ENCODE measurements at regions not wholly inside any gene's neighbourhood (a gene's known extent, or its start where the extent isn't known, plus 50 kb on each side); places are given as distances from the start of the nearest gene placed in this dataset.

DNA sequence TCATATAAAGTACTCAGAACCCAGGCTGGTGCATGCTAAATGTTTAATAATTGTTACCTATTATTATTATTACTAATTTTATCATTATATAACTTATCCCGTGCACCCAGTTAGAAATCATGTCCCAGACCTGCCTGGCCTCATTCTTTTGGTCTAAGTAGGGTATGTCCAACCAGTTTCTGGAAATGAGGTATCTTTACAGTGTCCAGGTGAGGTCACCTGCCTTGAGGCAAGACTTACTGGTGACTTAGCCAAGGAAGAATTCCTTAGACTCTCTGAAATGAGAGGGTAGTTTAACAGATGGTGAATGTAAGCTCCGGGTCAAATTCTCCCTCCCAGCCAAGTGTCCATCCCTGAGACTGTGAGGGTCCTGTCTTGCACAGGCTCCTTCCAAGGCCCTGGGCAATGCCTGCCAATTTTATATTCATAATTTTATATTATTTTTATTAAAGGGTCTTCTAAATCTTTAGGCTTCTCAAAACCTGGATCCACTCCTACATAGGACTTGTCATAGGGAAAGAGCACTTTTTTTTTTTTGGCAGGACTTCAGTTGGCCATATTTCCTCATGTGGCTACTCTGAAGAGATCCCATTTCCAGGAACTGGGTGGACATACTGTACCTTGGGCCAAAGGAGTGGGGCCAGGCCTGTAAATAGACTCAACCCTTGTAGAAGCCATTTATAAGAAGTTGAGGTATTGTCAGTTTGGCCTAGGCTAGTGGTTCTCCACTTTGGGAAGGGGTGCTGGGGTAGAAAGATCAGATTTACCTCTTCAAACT is 96.7 kb upstream of the KCNA3 start:
- H3K4me3 ChIP-seq (replicated peaks; ENCODE audit: insufficient read depth, low read length), result no peak overlapping the region
- DNase-seq (ENCODE audit: low read depth in 1 of 2, low spot score in 1 of 2), result no peak
- no peak overlapping the region for H3K27ac ChIP-seq (replicated peaks)
- H3K27me3 ChIP-seq (ENCODE audit: insufficient read depth, poor library complexity, severe bottlenecking), result peaks cover 2% of the 10 kb centered on the region
- no peak for TF ChIP-seq SPI1 (IDR thresholded peaks at IDR 0.05; ENCODE audit: borderline replicate concordance, low read depth)
- TF ChIP-seq, protein P1, sequence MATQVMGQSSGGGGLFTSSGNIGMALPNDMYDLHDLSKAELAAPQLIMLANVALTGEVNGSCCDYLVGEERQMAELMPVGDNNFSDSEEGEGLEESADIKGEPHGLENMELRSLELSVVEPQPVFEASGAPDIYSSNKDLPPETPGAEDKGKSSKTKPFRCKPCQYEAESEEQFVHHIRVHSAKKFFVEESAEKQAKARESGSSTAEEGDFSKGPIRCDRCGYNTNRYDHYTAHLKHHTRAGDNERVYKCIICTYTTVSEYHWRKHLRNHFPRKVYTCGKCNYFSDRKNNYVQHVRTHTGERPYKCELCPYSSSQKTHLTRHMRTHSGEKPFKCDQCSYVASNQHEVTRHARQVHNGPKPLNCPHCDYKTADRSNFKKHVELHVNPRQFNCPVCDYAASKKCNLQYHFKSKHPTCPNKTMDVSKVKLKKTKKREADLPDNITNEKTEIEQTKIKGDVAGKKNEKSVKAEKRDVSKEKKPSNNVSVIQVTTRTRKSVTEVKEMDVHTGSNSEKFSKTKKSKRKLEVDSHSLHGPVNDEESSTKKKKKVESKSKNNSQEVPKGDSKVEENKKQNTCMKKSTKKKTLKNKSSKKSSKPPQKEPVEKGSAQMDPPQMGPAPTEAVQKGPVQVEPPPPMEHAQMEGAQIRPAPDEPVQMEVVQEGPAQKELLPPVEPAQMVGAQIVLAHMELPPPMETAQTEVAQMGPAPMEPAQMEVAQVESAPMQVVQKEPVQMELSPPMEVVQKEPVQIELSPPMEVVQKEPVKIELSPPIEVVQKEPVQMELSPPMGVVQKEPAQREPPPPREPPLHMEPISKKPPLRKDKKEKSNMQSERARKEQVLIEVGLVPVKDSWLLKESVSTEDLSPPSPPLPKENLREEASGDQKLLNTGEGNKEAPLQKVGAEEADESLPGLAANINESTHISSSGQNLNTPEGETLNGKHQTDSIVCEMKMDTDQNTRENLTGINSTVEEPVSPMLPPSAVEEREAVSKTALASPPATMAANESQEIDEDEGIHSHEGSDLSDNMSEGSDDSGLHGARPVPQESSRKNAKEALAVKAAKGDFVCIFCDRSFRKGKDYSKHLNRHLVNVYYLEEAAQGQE (IDR thresholded peaks at IDR 0.05; ENCODE audit: insufficient replicate concordance, low read depth), result no peak
- no peak for TF ChIP-seq GABPA (IDR thresholded peaks at IDR 0.05; ENCODE audit: low read depth)
- TF ChIP-seq, protein P2, sequence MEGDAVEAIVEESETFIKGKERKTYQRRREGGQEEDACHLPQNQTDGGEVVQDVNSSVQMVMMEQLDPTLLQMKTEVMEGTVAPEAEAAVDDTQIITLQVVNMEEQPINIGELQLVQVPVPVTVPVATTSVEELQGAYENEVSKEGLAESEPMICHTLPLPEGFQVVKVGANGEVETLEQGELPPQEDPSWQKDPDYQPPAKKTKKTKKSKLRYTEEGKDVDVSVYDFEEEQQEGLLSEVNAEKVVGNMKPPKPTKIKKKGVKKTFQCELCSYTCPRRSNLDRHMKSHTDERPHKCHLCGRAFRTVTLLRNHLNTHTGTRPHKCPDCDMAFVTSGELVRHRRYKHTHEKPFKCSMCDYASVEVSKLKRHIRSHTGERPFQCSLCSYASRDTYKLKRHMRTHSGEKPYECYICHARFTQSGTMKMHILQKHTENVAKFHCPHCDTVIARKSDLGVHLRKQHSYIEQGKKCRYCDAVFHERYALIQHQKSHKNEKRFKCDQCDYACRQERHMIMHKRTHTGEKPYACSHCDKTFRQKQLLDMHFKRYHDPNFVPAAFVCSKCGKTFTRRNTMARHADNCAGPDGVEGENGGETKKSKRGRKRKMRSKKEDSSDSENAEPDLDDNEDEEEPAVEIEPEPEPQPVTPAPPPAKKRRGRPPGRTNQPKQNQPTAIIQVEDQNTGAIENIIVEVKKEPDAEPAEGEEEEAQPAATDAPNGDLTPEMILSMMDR (IDR thresholded peaks at IDR 0.05; ENCODE audit: insufficient read depth, low read length), result no peak
- TF ChIP-seq POLR2AphosphoS5 (IDR thresholded peaks at IDR 0.05; ENCODE audit: low read depth), result no peak

DNA sequence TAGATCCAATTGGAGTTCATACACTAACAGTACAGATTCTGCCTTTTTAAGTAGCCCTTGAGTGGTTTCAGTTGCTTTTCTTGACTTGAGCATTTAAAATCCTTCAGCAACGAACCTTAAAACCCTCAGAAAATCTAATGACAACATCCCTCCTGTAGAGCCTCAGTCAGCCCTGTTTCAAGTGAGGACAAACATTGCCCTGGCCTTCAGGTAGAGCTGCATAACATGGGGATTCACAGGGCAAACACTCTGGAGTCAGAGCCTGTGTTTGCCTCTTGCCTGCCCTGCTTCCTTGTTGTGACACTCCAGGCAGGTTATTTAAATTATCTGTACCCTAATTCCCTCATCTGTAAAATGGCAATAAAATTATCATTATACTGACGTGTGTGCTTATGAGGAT is 96.1 kb upstream of the KCNA3 start:
- Histone ChIP-seq H3K27me3 (ENCODE audit: insufficient read depth, poor library complexity, severe bottlenecking) (peaks cover 2% of the 10 kb centered on the region), H3K4me3 (replicated peaks; ENCODE audit: insufficient read depth, low read length) (no peak overlapping the region), H3K27ac (replicated peaks) (no peak overlapping the region)
- TF ChIP-seq, protein P1 (IDR thresholded peaks at IDR 0.05; ENCODE audit: insufficient replicate concordance, low read depth), result no peak
- no peak for TF ChIP-seq SPI1 (IDR thresholded peaks at IDR 0.05; ENCODE audit: borderline replicate concordance, low read depth)
- TF ChIP-seq, protein P2 (IDR thresholded peaks at IDR 0.05; ENCODE audit: insufficient read depth, low read length), result no peak
- no peak for TF ChIP-seq POLR2AphosphoS5 (IDR thresholded peaks at IDR 0.05; ENCODE audit: low read depth)
- TF ChIP-seq GABPA (IDR thresholded peaks at IDR 0.05; ENCODE audit: low read depth), result no peak
- no peak for DNase-seq (ENCODE audit: low read depth in 1 of 2, low spot score in 1 of 2)

DNA sequence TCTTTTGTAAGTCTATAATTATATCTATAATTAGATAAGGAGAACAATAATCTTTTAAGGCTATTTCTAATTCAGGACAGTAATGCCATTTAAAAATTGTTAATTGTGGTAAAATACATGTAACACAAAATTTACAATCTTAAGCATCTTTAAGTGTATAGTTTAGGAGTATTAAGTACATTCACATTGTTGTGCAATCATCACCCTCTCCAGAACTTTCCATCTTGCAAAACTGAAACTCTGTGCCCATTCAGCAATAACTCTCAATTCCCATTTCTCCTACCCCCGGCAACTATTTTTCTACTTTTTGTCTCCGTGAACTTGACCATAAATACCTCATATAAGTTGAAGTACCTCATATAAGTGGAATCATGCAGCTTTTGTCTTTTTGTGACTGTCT is 93.9 kb upstream of the KCNA3 start:
- Histone ChIP-seq H3K4me3 (replicated peaks; ENCODE audit: insufficient read depth, low read length) (no peak overlapping the region), H3K27me3 (ENCODE audit: insufficient read depth, poor library complexity, severe bottlenecking) (peaks cover 2% of the 10 kb centered on the region), H3K27ac (replicated peaks) (no peak overlapping the region)
- no peak for DNase-seq (ENCODE audit: low read depth in 1 of 2, low spot score in 1 of 2)
- TF ChIP-seq GABPA (IDR thresholded peaks at IDR 0.05; ENCODE audit: low read depth) (no peak), POLR2AphosphoS5 (IDR thresholded peaks at IDR 0.05; ENCODE audit: low read depth) (no peak), SPI1 (IDR thresholded peaks at IDR 0.05; ENCODE audit: borderline replicate concordance, low read depth) (no peak)
- TF ChIP-seq, protein P2 (IDR thresholded peaks at IDR 0.05; ENCODE audit: insufficient read depth, low read length), result no peak
- TF ChIP-seq, protein P1 (IDR thresholded peaks at IDR 0.05; ENCODE audit: insufficient replicate concordance, low read depth), result no peak

Data from HL-60 (cell line).